Spleen (tissue), 11 donors: ENCODE measurements at regions not wholly inside any gene's neighbourhood (a gene's known extent, or its start where the extent isn't known, plus 50 kb on each side); places are given as distances from the start of the nearest gene placed in this dataset.

Experiments used
- DNase-seq: peaks from one replicate; pipeline ENCODE4 v3.0.0-alpha.2; 2020
- H3K27ac ChIP-seq, 8 donors: fragments of 200-600 bp; sonication (generic) in 7 of 8; 1 replicate in 4 of 8; 2 replicates in 4 of 8; pipeline versions ENCODE4 v1.5.0 to v1.8.0; 2016 to 2021; ENCODE audit warnings: inconsistent platforms in 4 of 8, mild to moderate bottlenecking in 4 of 8, moderate library complexity in 1 of 8
- H3K27me3 ChIP-seq, 7 donors: fragments of 200-600 bp; sonication (generic) in 6 of 7; replicated peaks in 1 of 7; 1 replicate in 4 of 7; 2 replicates in 3 of 7; pipeline versions ENCODE4 v1.5.0 to v1.8.0; 2016 to 2021; ENCODE audit warnings: inconsistent platforms in 3 of 7, mild to moderate bottlenecking in 1 of 7
- H3K36me3 ChIP-seq, 6 donors: fragments of 200-600 bp; sonication (generic) in 5 of 6; 1 replicate in 4 of 6; 2 replicates in 2 of 6; pipeline versions ENCODE4 v1.5.0 to v1.8.0; 2016 to 2021; ENCODE audit warnings: inconsistent platforms in 2 of 6
- H3K4me1 ChIP-seq, 6 donors: fragments of 200-600 bp; sonication (generic) in 5 of 6; 1 replicate in 3 of 6; 2 replicates in 3 of 6; pipeline versions ENCODE4 v1.5.0 to v1.8.0; 2016 to 2021; ENCODE audit warnings: inconsistent platforms in 3 of 6
- H3K4me3 ChIP-seq, 8 donors: fragments of 200-600 bp; sonication (generic) in 7 of 8; 1 replicate in 4 of 8; 2 replicates in 4 of 8; pipeline versions ENCODE4 v1.5.0 to v1.8.0; 2016 to 2021; ENCODE audit warnings: inconsistent platforms in 4 of 8, mild to moderate bottlenecking in 4 of 8, moderate library complexity in 2 of 8
- H3K9me3 ChIP-seq, 8 donors: fragments of 200-600 bp; sonication (generic) in 7 of 8; 1 replicate in 4 of 8; 2 replicates in 4 of 8; pipeline versions ENCODE4 v1.5.0 to v1.8.0; 2016 to 2021; ENCODE audit warnings: inconsistent platforms in 4 of 8
- POLR2A ChIP-seq, 3 donors: fragments of 450-650 bp; IDR thresholded peaks; one replicate each; pipeline ENCODE4 v1.5.1; 2017; ENCODE audit warnings: antibody characterized with exemption in 3 of 3, mild to moderate bottlenecking in 1 of 3
- POLR2AphosphoS5 ChIP-seq, 3 donors: sonication (generic); formaldehyde crosslinking; IDR thresholded peaks; one replicate each; pipeline ENCODE4 v1.5.1; 2017; ENCODE audit warnings: antibody characterized with exemption in 3 of 3
- WGBS, 5 donors: extraction: QIAGEN DNeasy Blood & Tissue Kit in 3 of 5; methylation state at CpG; one replicate each; pipeline versions ENCODE4 v1.1.5 to v1.1.7; 2013 to 2018; 5-methylcytosine and 5-hydroxymethylcytosine counted together
- intact Hi-C: fragments of 100-400 bp; cut with DNase I; formaldehyde crosslinking; loops from one replicate; pipeline ENCODE4 v1.15.0; 2023; ENCODE audit warnings: low total_unique reads
- TF ChIP-seq, protein P1 (sequence below), 11 experiments: fragments of 200-600 bp in 7 of 11; fragments of 450-650 bp in 4 of 11; sonication (generic) in 4 of 11; IDR thresholded peaks in 8 of 11; conservative IDR thresholded peaks in 3 of 11; 1 replicate in 7 of 11; 2 replicates in 4 of 11; pipeline versions ENCODE4 v1.4.0 to v1.8.0; 2016 to 2021; ENCODE audit warnings: antibody characterized with exemption in 11 of 11, inconsistent platforms in 4 of 11, mild to moderate bottlenecking in 1 of 11
- donor health status: healthy with polysubstance abuse.
- donor health status: DM: no; HTN: no; CAD: no; lungs with moderate emphysema.
- donor health status: DM: no; HTN: no; CAD: no.
- donor health status: Bipolar disorder and iron deficiency.
- donor health status: healthy.
- donor health status: DM: no; HTN: no; CAD: no.
- donor health status: DM: yes; HTN: yes; CAD: no.

DNA sequence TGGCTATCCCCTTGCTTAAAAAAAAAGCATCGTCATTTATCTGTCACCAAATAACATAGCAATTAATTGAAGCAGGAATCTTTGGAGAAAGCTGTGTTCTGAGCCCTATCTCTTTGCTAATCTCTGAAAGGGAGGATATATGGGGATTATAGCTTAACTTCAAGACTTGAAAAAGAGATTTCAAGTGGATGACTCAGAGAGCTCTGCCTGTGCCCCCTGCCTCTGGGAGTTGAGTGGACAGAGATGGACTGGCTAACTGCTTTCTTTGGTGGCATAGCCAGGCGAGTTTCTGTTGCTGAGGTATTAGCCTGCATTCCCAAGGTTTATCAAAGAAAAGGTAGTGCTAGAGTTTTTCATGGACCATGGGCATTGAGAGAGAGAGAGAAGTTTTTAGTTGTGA is 91.6 kb downstream of the DDIT4L start:
- Histone ChIP-seq H3K27ac (no peak overlapping the region), H3K9me3 (no peaks in the 10 kb centered on the region), H3K27me3 (no peaks in the 10 kb centered on the region), H3K36me3 (no peaks in the 10 kb centered on the region), H3K4me1 (peaks cover 0 to 36% (median 18%) of the 10 kb centered on the region in 6 donors), H3K4me3 (no peak overlapping the region)
- TF ChIP-seq, protein P1, sequence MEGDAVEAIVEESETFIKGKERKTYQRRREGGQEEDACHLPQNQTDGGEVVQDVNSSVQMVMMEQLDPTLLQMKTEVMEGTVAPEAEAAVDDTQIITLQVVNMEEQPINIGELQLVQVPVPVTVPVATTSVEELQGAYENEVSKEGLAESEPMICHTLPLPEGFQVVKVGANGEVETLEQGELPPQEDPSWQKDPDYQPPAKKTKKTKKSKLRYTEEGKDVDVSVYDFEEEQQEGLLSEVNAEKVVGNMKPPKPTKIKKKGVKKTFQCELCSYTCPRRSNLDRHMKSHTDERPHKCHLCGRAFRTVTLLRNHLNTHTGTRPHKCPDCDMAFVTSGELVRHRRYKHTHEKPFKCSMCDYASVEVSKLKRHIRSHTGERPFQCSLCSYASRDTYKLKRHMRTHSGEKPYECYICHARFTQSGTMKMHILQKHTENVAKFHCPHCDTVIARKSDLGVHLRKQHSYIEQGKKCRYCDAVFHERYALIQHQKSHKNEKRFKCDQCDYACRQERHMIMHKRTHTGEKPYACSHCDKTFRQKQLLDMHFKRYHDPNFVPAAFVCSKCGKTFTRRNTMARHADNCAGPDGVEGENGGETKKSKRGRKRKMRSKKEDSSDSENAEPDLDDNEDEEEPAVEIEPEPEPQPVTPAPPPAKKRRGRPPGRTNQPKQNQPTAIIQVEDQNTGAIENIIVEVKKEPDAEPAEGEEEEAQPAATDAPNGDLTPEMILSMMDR (IDR thresholded peaks at IDR 0.05 in 8 of 11, conservative IDR thresholded peaks at IDR 0.05 in 3 of 11): no peak
- TF ChIP-seq POLR2AphosphoS5 (IDR thresholded peaks at IDR 0.05) (no peak), POLR2A (IDR thresholded peaks at IDR 0.05) (no peak)
- intact Hi-C loops: no loop called here
- DNase-seq: no peak
- WGBS, 5 donors: 86 to 97% (median 92%) methylated on average over 2 of the region's 2 CpGs

DNA sequence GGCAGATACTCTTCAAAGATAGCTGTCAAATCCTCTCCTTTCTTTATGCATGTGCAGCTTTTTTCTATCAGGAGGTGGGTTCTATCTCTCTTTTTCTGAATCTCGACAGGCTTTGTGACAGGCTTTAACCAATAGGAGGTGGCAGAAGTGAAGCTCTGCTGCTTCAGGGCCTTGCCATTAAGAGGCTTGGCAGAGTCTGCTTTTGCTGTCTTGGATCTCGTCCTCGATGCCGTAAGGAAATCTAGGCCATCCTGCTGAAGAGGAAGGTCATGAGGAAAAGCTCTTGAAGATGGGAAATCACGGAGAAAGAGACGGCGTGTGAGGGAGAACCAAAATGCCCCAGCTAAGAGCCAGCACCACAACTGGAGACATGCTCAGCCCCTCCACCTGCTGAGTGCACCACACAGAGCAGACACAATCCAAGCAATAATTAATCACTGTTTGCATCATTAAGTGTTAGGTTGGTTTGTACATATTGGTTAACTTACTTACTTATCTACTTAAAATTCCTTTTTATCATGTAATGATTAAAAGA is 92.2 kb downstream of the DDIT4L start:
- no peak for TF ChIP-seq POLR2AphosphoS5 (IDR thresholded peaks at IDR 0.05)
- TF ChIP-seq, protein P1 (IDR thresholded peaks at IDR 0.05 in 8 of 11, conservative IDR thresholded peaks at IDR 0.05 in 3 of 11): no peak
- peaks cover 0 to 41% (median 21%) of the 10 kb centered on the region in 6 donors for H3K4me1 ChIP-seq
- no peak overlapping the region for H3K4me3 ChIP-seq
- intact Hi-C loops: no loop called here
- WGBS, 5 donors: 56 to 82% (median 72%) methylated on average over 7 of the region's 7 CpGs
- no peaks in the 10 kb centered on the region for H3K9me3 ChIP-seq
- H3K27ac ChIP-seq: no peak overlapping the region
- H3K36me3 ChIP-seq: no peaks in the 10 kb centered on the region
- DNase-seq: no peak
- no peaks in the 10 kb centered on the region for H3K27me3 ChIP-seq

DNA sequence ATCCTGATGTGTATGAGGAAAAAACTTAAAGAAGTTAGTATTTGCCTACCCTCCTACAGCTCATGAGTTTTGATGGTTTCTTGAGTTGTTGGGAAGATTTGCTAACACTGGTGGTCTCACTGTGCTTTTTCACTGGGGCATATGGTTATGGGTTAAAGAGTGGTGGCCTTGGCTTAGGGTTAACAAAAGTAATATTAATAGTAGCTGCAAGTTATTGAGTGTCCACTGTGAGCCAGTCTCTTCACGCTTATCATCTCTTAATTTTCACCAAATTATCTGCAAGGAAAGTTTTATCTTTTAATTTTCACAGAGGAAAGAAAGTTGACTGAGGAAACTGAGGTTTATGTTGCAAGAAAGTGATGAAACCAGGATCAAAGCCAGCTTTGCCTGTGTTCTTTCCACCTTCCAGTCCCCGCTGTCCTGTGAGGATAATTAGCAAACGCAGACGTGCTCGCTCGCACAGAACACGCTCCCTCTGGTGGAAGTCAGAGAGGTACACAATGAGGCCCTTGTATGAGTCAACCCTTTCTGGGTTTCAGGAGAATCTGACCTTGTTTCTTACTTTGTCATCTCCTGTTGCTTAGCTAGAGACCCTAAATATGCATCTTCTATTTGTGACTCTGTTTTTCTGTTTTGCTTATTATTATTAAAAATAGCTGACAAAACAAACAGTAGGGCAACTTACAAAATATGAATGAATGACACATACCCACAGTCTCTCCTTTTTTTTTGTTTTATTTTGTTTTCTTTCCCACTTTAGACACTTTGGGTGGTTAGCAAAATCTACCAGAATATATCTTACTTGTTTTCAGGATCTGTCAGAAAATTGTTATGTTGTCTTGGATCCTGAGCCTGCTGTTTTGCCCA is 94.3 kb downstream of the DDIT4L start:
- intact Hi-C loops: no loop called here
- no peak overlapping the region for H3K4me3 ChIP-seq
- H3K36me3 ChIP-seq: no peaks in the 10 kb centered on the region
- DNase-seq: no peak
- H3K9me3 ChIP-seq: no peaks in the 10 kb centered on the region
- no peak for TF ChIP-seq POLR2AphosphoS5 (IDR thresholded peaks at IDR 0.05)
- TF ChIP-seq, protein P1 (IDR thresholded peaks at IDR 0.05 in 8 of 11, conservative IDR thresholded peaks at IDR 0.05 in 3 of 11): peak in 10 of 11 experiments; percentile 20 to 76 (median 46)
- no peak overlapping the region for H3K27ac ChIP-seq
- H3K27me3 ChIP-seq: no peaks in the 10 kb centered on the region
- WGBS, 5 donors: 17 to 25% (median 21%) methylated on average over 7 of the region's 7 CpGs
- H3K4me1 ChIP-seq: peaks cover 0 to 30% (median 14%) of the 10 kb centered on the region in 6 donors

DNA sequence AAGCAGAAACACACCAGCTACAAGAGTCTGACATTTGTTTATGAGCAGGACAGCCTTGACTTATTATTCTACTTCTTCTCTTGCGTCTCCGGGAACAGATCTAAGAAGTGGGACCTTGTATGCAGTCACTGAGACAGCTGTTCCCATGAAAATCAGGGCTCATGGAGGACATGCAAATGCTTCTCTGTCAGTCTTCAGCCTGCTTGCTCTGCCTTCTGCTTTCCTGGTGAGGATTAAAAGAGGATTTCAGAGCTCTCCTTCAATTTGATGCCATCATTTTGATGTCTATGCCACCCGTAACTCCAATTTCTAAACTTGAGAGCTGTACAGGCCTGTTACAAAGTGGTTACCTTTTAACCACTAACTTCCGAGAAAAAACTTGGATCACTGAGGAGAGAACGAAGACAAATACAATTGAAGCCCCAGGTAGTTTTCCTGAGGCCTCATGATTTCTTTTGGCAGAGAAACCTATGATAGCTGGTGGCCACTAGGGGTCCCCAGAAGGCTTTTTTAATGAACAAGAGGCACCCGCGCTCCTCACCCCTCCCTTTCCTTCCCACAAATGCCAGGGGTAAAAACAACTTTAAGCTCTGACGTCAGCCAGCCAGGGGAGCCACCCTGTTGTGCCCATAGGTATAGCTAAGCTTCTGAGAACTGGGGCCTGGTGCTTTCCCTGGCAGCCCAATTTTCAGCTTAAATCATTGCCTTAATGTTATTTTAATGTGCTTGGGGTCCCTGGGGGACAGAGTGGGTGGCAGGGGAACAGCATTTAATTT is 97.0 kb downstream of the DDIT4L start:
- 32 to 34% (median 33%) methylated on average over 8 of the region's 8 CpGs for WGBS, 5 donors
- DNase-seq: peak; percentile 82
- TF ChIP-seq, protein P1 (IDR thresholded peaks at IDR 0.05 in 8 of 11, conservative IDR thresholded peaks at IDR 0.05 in 3 of 11): peak; percentile 27 to 86 (median 71)
- TF ChIP-seq POLR2AphosphoS5 (IDR thresholded peaks at IDR 0.05): no peak

More for the DNA sequence above, 97.0 kb downstream of the DDIT4L start:
- Histone ChIP-seq H3K4me1 (peaks cover 0 to 21% (median 6%) of the 10 kb centered on the region in 6 donors), H3K9me3 (no peaks in the 10 kb centered on the region), H3K4me3 (no peak overlapping the region), H3K27ac (no peak overlapping the region), H3K27me3 (no peaks in the 10 kb centered on the region), H3K36me3 (no peaks in the 10 kb centered on the region)
- intact Hi-C loops: no loop called here
